ENCODE measurements at regions not wholly inside any gene's neighbourhood (a gene's known extent, or its start where the extent isn't known, plus 50 kb on each side); places are given as distances from the start of the nearest gene placed in this dataset.

- Histone ChIP-seq H3K27ac (ENCODE audit: low read length) (no peak overlapping the region), H3K4me2 (ENCODE audit: low read depth, low read length) (no peak overlapping the region), H3K9me3 (replicated peaks; ENCODE audit: insufficient read depth, low read length) (no peaks in the 10 kb centered on the region), H3K4me3 (ENCODE audit: low read length) (no peak overlapping the region), H3K79me2 (ENCODE audit: low read length) (no peaks in the 10 kb centered on the region), H3K9ac (ENCODE audit: low read length) (no peak overlapping the region), H3K27me3 (replicated peaks; ENCODE audit: insufficient read depth, low read length) (no peaks in the 10 kb centered on the region), H3K36me3 (replicated peaks; ENCODE audit: insufficient read depth, low read length) (no peaks in the 10 kb centered on the region), H3K9me2 (replicated peaks; ENCODE audit: insufficient read depth, low read length) (no peaks in the 10 kb centered on the region), H4K20me1 (ENCODE audit: insufficient read depth, low read length) (no peaks in the 10 kb centered on the region), H3K4me1 (ENCODE audit: low read length) (peaks cover 28% of the 10 kb centered on the region), H2AFZ (ENCODE audit: low read length) (no peak overlapping the region), H3F3A (ENCODE audit: insufficient read depth, low read length) (peaks cover 15% of the 10 kb centered on the region)
- no peak for DNase-seq
- TF ChIP-seq EZH2phosphoT487 (IDR thresholded peaks at IDR 0.05; ENCODE audit: low read length) = no peak
- no peak for TF ChIP-seq EZH2 (optimal IDR thresholded peaks at IDR 0.05; ENCODE audit: low read depth, low read length)
- no peak for TF ChIP-seq CTCF (IDR thresholded peaks at IDR 0.05; ENCODE audit: low read length)
Measured at GRCh38 chr5:91315701-91316100, 67.4 kb downstream of the ARRDC3 start.

GRCh38 chr5:91313757-91314673 is 69.1 kb downstream of the ARRDC3 start:
- H3K79me2 ChIP-seq (ENCODE audit: low read length) = no peaks in the 10 kb centered on the region
- H2AFZ ChIP-seq (ENCODE audit: low read length) = no peak overlapping the region
- peaks cover 16% of the 10 kb centered on the region for H3F3A ChIP-seq (ENCODE audit: insufficient read depth, low read length)
- H3K36me3 ChIP-seq (replicated peaks; ENCODE audit: insufficient read depth, low read length) = no peaks in the 10 kb centered on the region
- H3K9me3 ChIP-seq (replicated peaks; ENCODE audit: insufficient read depth, low read length) = no peaks in the 10 kb centered on the region
- no peak overlapping the region for H3K4me3 ChIP-seq (ENCODE audit: low read length)
- peaks cover 28% of the 10 kb centered on the region for H3K4me1 ChIP-seq (ENCODE audit: low read length)
- no peak overlapping the region for H3K9ac ChIP-seq (ENCODE audit: low read length)
- no peak overlapping the region for H3K4me2 ChIP-seq (ENCODE audit: low read depth, low read length)
- no peaks in the 10 kb centered on the region for H4K20me1 ChIP-seq (ENCODE audit: insufficient read depth, low read length)
- peak; percentile 70 for DNase-seq
- no peaks in the 10 kb centered on the region for H3K27me3 ChIP-seq (replicated peaks; ENCODE audit: insufficient read depth, low read length)
- no peak for TF ChIP-seq EZH2phosphoT487 (IDR thresholded peaks at IDR 0.05; ENCODE audit: low read length)
- no peak for TF ChIP-seq CTCF (IDR thresholded peaks at IDR 0.05; ENCODE audit: low read length)
- peak overlapping the region; percentile 15; the same call in 1 of the 2 replicates for H3K27ac ChIP-seq (ENCODE audit: low read length)
- H3K9me2 ChIP-seq (replicated peaks; ENCODE audit: insufficient read depth, low read length) = no peaks in the 10 kb centered on the region

- no peaks in the 10 kb centered on the region for H4K20me1 ChIP-seq (ENCODE audit: insufficient read depth, low read length)
- H3F3A ChIP-seq (ENCODE audit: insufficient read depth, low read length) = peaks cover 16% of the 10 kb centered on the region
- TF ChIP-seq EZH2phosphoT487 (IDR thresholded peaks at IDR 0.05; ENCODE audit: low read length) = no peak
- TF ChIP-seq CTCF (IDR thresholded peaks at IDR 0.05; ENCODE audit: low read length) = no peak
- no peak for TF ChIP-seq EZH2 (optimal IDR thresholded peaks at IDR 0.05; ENCODE audit: low read depth, low read length)
- peak overlapping the region; percentile 89; the same call in 1 of the 2 replicates for H3K27ac ChIP-seq (ENCODE audit: low read length)
- H3K4me1 ChIP-seq (ENCODE audit: low read length) = peaks cover 28% of the 10 kb centered on the region
- H3K9me3 ChIP-seq (replicated peaks; ENCODE audit: insufficient read depth, low read length) = no peaks in the 10 kb centered on the region
- H2AFZ ChIP-seq (ENCODE audit: low read length) = no peak overlapping the region
- H3K4me2 ChIP-seq (ENCODE audit: low read depth, low read length) = no peak overlapping the region
- H3K9me2 ChIP-seq (replicated peaks; ENCODE audit: insufficient read depth, low read length) = no peaks in the 10 kb centered on the region
- H3K36me3 ChIP-seq (replicated peaks; ENCODE audit: insufficient read depth, low read length) = no peaks in the 10 kb centered on the region
- no peaks in the 10 kb centered on the region for H3K79me2 ChIP-seq (ENCODE audit: low read length)
- H3K9ac ChIP-seq (ENCODE audit: low read length) = no peak overlapping the region
- DNase-seq = no peak
- H3K4me3 ChIP-seq (ENCODE audit: low read length) = no peak overlapping the region
- H3K27me3 ChIP-seq (replicated peaks; ENCODE audit: insufficient read depth, low read length) = no peaks in the 10 kb centered on the region
Measured at GRCh38 chr5:91312698-91313097, 70.4 kb downstream of the ARRDC3 start.
